SKM-1 (cell line): ENCODE measurements at regions not wholly inside any gene's neighbourhood (a gene's known extent, or its start where the extent isn't known, plus 50 kb on each side); places are given as distances from the start of the nearest gene placed in this dataset.
"Not testable (repeated sequence)": the region's sequence is repeated elsewhere in the genome, so short reads cannot be mapped to it uniquely, and the experiment has no call there.

Experiments used
- DNase-seq: peaks from one replicate; lab custom pipeline; 2025; ENCODE audit not compliant: unreplicated experiment; lab: John Stamatoyannopoulos, UW

GRCh38 chr14:82655770-82656169 is 1122.1 kb upstream of the SEL1L start:
- no peak for DNase-seq

DNA sequence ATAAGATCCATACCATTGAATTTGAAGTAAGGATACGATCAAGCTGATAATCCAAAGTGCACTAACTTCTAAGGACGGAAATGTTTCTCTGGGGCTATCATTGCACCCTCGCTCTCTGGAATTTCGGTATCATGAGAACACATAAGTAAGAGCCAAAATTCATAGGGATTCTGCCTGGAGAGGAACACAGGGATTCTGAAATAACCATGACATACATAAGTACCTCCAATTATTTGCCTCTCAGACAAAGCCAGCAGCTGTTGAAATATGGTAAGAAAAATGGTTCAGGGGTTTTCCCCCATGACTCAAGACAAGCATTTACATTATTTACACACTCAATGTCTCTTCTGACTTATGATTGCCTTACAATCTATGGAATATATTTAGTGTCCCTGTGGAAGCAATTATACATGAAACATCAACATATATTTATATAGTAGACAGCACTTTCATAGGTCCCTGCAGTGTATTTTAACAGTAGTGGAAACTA is 1123.6 kb upstream of the SEL1L start:
- no peak for DNase-seq

DNA sequence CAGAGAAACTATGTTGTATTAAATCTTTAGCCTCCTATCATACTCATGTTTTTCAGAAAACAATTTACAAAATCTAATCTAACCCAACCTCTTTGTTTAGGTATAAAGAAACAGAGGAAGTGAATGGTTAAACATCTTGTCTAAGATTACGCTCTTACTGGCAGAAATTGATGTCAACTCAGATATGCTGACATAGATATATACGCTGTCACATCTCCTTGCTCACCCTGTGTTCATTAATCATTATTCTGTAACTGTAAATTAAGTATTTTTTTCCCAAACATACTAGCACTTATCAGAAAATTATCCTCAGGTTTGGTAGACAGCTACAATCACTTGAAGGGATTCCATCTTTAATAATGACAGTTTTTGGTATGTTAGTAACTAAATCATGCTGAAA is 1127.6 kb upstream of the SEL1L start:
- DNase-seq: no peak

DNA sequence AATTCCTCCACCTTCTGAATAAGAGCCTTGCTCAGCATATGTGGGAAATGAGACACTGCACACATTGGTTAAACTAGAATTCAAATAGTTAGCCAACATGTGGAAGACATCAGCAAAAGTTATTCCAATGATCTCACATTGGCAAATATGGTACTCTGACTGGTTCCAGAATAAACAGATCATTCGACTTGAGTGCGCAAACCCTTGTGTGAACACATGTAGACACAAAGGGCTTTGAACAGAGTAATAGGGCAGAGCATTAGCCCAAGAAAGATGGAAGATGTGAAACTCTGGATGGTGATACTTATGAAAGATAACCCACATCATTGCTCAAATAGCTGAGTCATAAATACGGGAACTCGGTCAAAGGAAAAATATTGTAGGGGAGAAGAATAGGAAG is 1133.4 kb upstream of the SEL1L start:
- DNase-seq: no peak

- DNase-seq: no peak
Observed at GRCh38 chr14:82667501-82667900, 1133.8 kb upstream of the SEL1L start.

DNA sequence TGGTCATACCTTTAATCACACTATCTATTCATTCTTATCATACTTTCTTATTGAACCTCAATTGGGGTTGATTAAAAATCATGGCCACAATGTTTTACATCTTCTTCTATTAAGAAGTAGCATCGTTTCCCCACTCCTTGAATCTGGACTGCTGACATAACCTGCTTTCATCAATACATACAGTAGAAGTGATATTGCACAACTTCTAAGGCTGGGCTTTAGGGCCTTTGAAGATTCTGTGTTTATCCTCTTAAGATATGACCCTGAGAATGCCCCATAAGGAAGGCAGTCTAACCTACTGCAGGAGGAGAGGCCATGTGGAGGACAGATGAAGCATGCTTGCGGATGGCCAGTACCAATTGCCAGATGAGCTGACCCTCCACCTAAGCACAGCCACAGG is 1142.8 kb upstream of the SEL1L start:
- no peak for DNase-seq

DNA sequence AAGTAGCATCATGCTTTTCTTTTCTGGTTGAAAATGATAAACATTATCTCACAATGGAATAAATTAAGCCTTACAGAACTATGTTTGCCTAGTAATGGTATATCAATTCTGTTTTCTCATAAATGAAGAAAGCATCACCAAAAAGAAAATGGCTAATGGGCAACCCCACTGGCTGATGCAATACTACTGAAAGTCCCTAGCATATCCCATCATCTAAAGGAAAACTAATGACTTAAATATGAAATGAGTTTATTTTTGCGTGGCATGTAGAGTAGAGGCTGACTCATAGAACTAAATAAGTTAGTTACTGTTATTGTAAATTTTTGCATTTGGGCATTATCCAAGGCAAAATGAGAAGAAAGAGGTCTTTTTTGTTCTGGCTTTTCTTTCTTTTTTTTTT is 1156.3 kb upstream of the SEL1L start:
- DNase-seq: no peak

DNA sequence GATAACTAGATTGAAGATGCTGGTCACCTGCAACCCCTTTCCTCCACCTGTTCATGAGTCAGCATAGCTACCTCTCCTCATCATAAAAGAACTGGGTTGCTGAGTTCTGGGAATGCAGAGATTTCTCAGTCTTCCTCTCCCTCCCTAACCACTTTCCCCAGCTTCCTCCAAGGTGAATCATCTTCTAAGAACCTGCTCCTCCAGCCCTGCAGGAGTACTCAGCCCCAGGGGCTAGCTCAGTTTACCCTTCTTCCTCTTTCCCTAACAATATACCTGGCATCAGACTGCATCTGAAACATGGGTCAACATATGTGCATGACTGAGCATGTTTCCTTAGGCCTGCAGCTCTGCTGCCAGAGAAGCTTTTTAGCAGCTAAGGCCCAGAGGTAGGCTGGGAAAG is 1157.5 kb upstream of the SEL1L start:
- DNase-seq: not testable (repeated sequence)

DNA sequence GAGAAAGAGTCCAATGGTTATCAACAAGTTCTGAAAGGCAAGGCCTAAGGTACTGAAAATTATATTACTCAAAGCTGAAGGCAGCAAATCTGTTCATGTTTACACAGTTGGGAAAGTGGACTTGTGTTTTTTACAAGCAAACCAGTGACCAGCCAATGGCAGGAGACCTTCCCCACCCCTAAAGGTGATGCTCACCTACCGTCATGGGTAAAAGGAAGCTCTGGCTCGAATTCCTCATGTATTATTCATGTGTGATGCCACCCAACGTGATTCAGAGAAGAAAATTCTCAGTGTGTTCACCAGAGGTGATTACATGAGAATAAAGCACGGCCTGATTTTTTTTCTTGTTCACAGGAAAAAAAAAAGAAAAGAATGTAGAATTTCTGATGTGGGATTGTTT is 1161.2 kb upstream of the SEL1L start:
- DNase-seq: no peak

DNA sequence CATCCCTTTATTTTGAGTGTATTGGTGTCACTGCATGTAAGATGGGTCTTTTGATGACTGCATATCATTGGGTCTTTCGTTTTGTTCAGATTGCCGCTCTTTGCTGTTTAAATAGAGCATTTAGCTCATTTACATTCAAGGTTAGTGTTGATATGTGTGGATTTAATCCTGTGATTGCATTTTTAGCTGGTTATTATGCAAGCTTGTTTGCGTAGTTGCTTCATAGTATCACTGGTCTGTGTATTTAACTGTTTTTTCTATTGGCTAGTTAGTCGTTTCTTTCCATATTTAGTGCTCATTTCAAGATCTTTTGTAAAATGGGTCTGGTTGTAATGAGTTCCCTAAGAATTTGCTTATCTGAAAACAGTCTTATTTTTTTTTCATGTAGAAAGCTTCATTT is 1170.6 kb upstream of the SEL1L start:
- no peak for DNase-seq

DNA sequence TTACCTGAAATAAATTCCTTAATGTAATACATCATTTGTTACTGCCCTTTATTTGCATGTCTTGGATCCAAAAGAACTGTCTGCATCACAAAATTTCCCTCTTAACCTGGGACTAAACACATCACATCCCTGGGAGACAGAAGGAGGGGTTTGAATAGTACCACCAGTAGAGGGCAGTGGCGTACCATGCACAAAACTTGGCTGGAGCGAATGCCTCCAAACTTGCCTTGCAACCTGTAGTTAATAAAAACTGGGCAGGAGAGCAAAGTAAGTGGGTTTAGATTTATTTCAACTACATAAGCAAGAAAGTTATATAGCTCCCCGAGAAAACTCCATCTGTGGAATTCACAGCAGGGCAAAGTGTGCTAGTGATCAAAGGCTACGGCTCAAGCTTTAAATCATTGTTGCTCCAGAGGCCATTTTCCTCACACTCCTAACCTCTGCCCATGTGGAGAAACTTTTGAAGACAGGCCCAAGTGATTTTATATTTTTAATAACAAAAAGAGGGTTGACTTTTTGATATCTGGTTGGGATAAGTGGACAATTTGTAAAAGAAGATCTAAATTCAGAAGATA is 1176.7 kb upstream of the SEL1L start:
- DNase-seq: no peak

DNA sequence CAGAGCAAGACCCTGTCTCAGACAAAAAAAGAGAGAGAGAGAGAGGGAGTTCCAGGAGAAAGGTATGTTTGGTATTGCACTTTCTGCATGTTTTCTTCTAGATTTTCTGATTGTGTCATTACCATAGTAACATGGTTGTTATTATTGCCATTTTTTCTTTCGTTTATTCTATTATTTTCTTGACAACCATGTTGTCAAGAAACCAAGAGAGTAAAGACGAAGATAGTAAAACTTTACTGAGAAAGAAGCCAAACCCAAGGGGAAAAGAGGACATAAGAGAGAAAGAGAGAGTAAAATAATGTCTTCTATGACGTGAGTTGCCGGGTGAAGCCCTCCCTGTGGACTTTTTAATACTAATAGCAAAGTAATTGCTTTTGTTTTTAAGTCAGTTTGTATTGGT is 1186.0 kb upstream of the SEL1L start:
- DNase-seq: no peak

GRCh38 chr14:82720431-82720830 is 1186.8 kb upstream of the SEL1L start:
- DNase-seq: no peak

- no peak for DNase-seq
Observed at GRCh38 chr14:82720946-82721345, 1187.3 kb upstream of the SEL1L start.

DNA sequence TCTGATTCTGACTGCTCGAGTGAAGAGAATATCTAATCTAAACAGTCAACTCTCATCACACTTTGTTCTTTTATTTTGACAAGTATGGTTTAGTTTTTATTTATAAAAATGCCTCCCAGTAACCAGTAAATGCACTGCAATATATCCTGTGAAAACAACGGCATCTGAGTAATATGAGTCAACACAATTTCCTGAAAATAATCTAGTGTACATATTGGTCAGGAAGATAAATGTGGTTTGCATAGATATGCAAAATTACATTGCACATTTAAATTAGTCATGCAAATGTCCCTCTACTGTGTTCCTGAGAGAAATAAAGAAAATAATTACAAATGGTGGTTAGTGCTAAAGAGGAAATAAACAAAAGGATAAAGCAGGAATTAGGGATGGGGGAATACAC is 1190.7 kb upstream of the SEL1L start:
- DNase-seq: no peak

- no peak for DNase-seq
Observed at GRCh38 chr14:82725213-82725612, 1191.6 kb upstream of the SEL1L start.

GRCh38 chr14:82731526-82731925 is 1197.9 kb upstream of the SEL1L start:
- no peak for DNase-seq

DNA sequence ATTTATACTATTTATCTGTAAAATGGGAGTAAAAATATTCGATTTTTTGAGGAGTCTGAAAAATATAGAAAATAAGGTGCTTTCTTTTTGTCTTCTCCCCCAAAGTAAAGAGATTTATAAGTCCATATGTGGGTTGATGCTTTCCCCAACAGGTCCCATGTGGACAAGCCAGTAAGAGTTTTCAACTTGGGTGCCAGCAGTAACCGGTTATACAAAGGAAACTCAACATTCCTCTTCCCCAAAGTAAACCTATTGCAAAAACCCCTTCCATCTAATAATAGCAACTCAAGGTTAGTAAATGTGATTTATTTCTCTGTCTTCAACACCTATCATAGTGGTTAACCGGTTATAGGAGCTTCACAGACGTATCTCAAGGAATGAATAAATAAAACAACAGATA is 1206.9 kb upstream of the SEL1L start:
- DNase-seq: no peak

DNA sequence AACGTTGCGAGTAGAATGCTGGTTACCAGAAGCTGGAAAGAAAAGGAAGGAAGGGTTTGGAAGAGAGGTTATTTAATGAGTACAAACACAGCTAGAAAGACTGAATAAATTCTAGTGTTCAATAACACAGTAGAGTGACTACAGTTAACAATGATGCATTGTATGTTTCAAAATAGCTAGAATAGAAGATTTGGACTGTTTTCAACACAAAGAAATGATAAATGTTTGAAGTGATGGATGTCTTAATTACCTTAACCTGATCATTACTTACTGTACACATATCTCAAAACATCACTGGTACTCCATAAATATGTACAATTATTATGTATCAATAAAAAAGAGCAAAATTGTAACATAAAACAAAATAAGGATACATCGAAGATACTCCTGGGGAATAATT is 1221.8 kb upstream of the SEL1L start:
- DNase-seq: no peak

- no peak for DNase-seq
Observed at GRCh38 chr14:82755923-82756322, 1222.3 kb upstream of the SEL1L start.

- no peak for DNase-seq
Observed at GRCh38 chr14:82757776-82758175, 1224.1 kb upstream of the SEL1L start.

DNA sequence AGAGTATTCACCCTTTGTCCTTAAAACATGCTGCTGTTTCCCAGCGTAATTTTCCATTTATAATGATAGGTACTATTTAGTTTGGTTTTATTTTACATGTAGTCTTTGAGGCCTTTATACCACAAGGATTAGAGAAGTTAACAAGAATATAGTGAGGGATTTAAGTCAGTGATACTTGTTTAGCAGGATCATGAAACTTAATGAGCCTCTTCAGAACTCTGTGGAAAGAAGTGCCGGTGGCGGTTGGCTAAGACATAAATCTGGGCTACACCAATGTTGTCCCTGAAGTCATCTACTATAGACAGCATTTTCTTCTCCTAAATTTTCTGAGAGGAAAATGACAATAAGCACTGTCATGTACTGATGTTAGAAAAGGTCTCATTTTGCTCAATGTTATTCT is 1226.0 kb upstream of the SEL1L start:
- no peak for DNase-seq

DNA sequence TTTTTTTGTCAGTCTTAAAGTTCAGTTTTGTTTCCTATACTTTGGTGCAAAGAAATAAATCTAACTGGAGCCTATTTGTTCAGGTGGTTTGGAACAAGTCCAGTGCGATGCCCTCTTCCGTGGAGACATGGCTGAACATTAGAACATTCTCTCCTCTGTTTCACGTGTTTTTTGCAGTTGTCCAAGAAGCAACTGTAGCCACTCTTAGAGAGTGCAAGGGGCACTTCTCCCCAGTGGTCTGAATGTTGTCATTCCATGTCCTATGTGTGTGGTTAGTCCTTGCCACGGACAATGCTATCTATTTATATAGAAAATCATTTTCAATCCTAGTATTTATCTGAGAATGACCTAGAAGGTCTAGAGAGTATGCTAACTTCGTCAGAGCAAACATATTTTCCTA is 1232.5 kb upstream of the SEL1L start:
- no peak for DNase-seq

DNA sequence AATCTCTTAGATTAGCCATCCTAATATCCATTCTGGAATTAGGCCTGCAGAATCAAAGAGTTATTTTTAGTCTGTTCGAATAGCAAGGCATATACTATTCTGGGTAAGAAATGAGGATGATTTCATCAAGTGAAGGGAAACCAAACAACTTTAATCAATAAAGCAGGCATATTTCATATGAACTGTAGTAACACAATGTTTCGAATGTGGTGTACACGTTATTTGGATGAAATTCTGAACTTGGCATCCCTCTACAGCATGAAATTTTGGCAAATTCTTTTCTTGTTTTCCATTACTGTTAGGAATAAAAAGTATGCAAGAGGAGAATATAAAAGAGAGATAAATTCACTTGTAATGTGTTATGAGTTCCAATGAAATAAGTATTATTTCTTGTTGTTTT is 1233.3 kb upstream of the SEL1L start:
- no peak for DNase-seq
